GM12873 (cell line): ENCODE measurements at regions not wholly inside any gene's neighbourhood (a gene's known extent, or its start where the extent isn't known, plus 50 kb on each side); places are given as distances from the start of the nearest gene placed in this dataset.

Experiments
- CTCF ChIP-seq: IDR thresholded peaks from 2 replicates; pipeline ENCODE4 v1.5.1; 2012; ENCODE audit warnings: low read depth, mild to moderate bottlenecking, moderate library complexity, low read length, control low read depth; ENCODE audit not compliant: insufficient read depth; ENCODE audit errors: missing control alignments

- TF ChIP-seq CTCF = no peak
These were observed 58.4 kb upstream of the WAPL start for GRCh38 chr10:86579883-86580520.

- TF ChIP-seq CTCF = no peak
These were observed 58.9 kb upstream of the WAPL start for GRCh38 chr10:86580521-86580891.

- peak; percentile 58 for TF ChIP-seq CTCF
These were observed 62.4 kb upstream of the WAPL start for GRCh38 chr10:86583983-86584382.

GRCh38 chr10:86585037-86585929 lies 63.7 kb upstream of the WAPL start:
- peak; percentile 95 for TF ChIP-seq CTCF

GRCh38 chr10:86586516-86586915 lies 64.9 kb upstream of the WAPL start:
- no peak for TF ChIP-seq CTCF

- no peak for TF ChIP-seq CTCF
These were observed 62.9 kb upstream of the OPN4 start for GRCh38 chr10:86591436-86591835.

- peak; percentile 8 for TF ChIP-seq CTCF
These were observed 61.9 kb upstream of the OPN4 start for GRCh38 chr10:86592413-86592812.
